HG03354 (cell line): ENCODE measurements at regions not wholly inside any gene's neighbourhood (a gene's known extent, or its start where the extent isn't known, plus 50 kb on each side); places are given as distances from the start of the nearest gene placed in this dataset.
"Not testable (repeated sequence)": the region's sequence is repeated elsewhere in the genome, so short reads cannot be mapped to it uniquely, and the experiment has no call there.

ENCODE experiments used
- ATAC-seq: cut with Tn5 transposase; IDR thresholded peaks from one replicate; pipeline ENCODE4 v1.9.1; 2021; ENCODE audit warnings: mild to moderate bottlenecking; ENCODE audit not compliant: unreplicated experiment, poor library complexity, severe bottlenecking

DNA sequence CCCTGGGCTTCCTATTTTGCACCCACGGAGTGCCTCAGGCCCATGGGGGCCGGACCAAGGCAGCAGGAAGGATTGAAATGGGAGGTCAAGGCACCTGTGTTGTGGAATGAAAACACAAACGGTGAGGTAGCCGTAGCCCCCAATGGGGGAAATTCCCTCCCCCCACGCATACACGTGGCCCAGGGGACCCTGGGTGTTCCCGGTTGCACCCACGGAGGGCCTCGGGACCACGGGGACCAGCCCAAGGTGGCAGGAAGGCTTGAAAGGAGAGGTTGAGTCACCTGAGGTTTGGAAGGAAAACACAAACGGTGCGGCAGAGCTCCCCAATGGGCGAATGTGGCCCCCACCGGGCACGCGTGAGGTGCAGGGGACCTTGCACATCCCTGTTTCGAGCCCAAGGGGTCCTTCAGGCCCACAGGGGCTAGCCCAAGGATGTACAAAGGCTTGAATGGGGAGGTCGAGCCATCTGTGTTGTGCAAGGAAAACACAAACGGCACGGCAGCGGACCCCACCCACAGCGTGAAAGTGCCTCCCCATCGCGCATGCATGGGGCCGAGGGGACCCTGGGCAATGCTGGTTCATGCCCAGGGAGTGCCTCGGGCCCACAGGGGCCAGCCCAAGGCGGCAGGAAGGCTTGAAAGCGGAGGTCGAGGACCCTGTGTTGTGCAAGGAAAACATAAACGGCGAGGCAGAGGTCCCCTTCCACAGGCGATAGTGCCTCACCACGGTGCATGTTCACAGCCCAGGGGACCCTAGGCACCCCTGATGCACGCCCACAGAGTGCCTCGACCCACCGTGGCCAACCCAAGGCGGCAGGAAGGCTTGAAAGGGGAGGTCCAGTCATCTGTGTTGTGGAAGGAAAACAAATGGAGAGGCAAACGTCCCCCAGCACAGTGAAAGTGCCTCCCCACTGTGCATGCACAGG is 376.7 kb downstream of the ALG10 start:
- no peak for ATAC-seq

DNA sequence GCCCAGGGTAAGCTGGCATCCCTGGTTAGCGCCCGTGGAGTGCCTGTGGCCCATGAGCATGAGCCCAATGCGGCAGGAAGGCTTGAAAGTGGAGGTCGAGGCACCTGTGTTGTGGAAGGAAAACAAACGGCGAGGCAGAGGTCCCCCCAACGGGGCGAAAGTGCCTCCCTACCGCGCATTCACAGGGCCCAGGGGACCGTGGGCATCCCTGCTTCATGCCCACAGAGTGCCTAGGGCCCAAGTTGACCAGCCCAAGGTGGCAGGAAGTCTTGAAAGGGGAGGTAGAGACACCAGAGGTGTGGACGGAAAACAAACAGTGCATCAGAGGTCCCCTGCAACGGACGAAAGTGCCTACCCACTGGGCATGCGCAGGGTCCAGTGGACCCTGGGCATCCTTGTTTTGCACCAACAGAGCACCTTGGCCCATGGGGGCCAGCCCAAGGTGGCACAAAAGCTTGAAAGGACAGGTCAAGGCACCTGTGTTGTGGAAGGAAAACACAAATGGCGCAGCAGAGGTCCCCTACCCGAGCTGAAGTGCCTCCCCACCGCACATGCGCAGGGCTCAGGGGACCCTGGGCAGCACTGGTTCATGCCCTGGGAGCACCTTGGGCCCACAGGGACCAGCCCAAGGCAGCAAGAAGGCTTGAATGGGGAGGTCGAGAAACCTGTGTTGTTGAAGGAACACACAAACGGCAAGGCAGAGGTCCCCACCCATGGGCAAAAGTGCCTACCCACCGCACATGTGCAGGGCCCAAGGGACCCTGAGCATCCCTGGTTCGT is 377.5 kb downstream of the ALG10 start:
- no peak for ATAC-seq

DNA sequence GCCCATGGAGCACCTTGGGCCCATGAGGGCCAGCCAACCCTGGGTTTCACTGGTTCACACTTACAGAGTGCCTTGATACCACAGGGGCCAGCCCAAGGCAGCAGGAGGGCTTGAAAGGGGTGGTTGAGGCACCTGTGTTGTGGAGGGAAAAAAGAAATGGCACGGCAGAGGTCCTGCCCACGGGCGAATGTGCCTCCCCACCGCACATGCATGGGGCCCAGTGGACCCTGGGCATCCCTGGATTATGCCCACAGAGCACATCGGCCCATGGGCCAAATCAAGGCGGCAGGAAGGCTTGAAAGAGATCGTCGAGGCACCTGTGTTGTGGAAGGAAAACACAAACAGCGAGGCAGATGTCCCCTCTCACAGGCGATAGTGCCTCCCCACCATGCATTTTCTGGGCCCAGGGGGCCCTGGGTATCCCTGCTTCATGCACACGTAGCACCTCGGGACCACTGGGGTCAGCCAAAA is 378.1 kb downstream of the ALG10 start:
- ATAC-seq, result no peak

DNA sequence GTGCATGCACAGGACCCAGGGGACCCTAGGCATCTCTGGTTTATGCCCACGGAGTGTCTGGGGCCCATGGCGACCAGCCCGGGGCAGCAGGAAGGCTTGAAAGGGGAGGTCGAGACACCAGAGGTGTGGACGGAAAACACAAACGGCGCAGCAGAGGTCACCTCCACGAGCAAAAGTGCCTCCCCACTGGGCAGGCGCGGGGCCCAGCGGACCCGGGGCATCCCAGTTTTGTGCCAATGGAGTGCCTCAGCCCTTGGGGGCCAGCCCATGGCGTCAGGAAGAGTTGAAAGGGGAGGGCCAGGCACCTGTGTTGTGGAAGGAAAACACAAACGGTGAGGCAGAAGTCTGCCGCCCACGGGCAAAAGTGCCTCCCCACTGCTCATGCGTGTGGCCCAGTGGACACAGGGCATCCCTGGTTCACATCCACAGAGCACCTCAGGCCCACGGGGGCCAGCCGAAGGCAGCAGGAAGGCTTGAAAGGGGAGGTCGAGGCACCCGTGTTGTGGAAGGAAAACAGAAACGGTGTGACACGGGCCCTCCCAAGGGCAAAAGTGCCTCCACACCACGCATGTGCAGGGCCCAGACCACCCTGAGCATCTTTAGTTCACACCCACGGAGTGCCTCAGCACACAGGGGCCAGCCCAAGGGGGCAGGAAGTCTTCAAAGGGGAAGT is 378.8 kb downstream of the ALG10 start:
- no peak for ATAC-seq

DNA sequence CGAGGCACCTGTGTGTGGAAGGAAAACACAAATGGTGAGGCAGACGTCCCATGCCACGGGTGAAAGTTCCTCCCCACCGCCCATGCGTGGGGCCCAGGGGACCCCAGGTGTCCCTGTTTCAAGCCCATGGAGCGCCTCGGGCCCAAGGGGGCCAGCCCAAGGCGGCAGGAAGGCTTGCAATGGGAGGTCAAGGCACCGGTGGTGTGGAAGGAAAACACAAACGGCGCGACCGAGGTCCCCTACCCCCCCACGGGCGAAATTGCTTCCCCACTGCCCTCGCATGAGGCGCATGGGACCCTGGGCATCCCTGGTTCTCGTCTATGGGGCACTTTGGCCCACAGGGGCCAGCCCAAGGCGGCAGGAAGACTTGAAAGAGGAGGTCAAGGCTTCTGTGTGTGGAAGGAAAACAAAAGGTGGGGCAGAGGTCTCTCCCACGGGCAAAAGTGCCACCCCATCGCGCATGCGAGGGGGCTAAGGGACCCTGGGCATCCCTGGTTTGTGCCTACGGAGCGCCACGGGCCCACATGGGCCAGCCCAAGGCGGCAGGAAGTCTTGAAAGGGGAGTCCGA is 379.4 kb downstream of the ALG10 start:
- ATAC-seq, result no peak

DNA sequence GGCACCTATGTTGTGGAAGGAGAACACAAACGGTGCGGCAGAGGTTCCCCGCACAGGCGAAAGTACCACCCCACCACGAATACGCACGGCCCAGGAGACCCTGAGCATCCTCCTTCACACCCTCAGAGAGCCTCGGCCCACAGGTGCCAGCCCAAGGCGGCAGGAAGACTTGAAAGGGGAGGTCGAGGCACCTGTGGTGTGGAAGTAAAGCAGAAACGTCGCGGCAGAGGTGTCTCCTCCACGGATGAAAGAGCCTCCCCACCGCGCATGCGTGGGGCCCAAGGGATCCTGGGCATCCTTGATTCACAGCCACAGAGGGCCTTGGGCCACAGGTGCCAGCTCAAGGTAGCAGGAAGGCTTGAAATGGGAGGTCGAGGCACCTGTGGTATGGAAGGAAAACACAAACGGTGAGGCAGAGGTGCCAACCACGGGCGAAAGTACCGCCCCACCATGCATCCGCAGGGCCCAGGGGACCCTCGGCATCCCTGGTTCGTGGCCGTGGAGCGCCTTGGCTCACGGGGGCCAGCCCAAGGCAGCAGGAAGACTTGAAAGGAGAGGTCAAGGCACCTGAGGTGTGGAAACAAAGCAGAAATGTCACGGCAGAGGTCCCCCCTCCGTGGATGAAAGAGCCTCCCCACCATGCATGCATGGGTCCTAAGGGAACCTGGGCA is 380.1 kb downstream of the ALG10 start:
- no peak for ATAC-seq

DNA sequence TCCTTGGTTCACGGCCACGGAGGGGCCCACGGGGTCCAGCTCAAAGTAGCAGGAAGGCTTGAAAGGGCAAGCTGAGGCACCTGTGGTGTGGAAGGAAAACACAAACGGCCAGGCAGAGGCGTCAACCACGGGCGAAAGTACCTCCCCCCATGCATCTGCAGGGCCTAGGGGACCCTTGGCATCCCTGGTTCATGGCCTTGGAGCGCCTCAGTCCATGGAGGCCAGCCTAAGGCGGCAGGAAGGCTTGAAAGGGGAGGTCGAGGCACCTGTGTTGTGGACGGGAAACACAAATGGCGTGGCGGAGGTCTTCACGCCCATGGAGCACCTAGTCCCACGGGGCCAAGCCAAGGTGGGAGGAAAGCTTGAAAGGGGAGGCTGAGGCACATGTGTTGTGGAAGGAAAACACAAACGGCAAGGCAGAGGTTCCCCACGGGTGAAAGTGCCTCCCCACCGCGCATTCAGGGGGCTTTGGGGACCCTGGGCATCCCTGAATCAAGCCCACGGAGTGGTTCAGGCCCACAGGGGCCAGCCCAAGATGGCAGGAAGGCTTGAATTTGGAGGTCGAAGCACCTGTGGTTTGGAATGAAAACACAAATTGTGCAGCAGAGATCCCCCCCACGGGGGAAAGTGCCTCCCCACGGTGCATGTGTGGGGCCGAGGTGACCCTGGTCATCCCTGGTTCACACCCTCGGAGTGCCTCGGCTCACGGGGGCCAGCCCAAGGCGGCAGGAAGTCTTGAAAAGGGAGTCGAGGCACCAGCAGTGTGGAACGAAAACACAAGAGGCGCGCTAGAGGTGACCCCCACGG is 380.8 kb downstream of the ALG10 start:
- no peak for ATAC-seq

DNA sequence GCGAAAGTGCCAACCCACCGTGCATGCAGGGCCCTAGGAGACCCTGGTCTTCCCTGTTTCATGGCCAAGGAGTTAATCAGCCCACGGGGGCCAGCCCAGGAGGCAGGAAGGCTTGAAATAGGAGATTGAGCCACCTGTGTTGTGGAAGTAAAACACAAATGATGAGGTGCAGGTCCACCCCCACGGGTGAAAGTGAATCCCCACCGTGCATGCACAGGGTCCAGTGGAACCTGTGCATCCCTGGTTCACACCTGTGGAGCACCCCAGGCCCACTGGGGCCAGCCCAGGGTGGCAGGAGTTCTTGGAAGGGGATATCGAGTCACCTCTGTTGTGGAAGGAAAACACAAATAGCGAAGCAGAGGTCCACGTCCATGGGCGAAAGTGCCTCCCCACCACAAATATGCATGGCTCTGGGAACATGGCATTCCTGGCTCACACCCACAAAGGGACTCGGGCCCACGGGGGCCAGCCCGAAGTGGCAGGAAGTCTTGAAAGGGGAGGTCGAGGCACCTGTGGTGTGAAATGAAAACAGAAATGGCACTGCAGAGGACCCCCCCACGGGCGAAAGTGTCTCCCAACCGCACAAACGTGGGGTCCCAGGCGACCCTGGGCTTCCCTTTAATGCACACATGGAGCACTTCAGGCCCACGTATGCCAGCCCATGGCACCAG is 381.5 kb downstream of the ALG10 start:
- no peak for ATAC-seq

DNA sequence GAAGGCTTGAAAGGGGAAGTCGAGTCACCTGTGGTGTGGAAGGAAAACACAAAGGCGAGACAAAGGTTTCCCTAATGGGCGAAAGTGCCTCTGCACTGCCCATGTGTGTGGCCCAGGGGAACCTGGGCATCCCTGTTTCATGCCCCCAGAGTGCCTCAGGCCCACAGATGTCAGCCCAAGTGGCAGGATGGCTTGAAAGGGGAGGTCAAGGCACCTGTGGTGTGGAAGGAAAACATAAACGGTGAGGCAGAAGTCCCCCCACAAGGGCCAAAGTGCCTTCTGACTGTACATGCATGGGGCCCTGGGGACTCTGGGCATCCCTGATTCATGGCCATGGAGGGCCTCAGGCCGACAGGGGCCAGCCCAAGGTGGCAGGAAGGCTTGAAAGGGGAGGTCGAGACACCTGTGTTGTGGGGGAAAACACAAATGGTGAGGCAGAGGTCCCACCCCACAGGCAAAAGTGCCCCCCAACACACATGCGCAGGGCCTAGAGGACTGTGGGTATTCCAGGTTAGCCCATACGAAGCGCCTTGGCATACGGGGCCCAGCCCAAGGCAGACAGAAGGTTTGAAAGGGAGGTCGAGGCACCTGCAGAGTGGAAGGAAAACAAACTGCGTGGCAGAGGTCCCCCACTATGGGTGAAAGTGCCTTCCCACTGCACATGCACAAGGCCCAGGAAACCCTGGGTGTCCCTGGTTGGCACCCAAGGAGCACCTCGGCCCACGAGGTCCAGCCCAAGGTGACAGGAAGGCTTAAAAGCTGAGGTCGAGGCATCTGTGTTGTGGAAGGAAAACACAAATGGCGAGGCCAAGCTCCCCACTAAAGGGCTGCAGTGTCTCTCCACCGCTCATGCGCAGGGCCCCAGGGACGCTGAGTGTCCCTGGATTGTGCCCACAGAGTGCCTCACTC is 382.3 kb downstream of the ALG10 start:
- ATAC-seq, result no peak

DNA sequence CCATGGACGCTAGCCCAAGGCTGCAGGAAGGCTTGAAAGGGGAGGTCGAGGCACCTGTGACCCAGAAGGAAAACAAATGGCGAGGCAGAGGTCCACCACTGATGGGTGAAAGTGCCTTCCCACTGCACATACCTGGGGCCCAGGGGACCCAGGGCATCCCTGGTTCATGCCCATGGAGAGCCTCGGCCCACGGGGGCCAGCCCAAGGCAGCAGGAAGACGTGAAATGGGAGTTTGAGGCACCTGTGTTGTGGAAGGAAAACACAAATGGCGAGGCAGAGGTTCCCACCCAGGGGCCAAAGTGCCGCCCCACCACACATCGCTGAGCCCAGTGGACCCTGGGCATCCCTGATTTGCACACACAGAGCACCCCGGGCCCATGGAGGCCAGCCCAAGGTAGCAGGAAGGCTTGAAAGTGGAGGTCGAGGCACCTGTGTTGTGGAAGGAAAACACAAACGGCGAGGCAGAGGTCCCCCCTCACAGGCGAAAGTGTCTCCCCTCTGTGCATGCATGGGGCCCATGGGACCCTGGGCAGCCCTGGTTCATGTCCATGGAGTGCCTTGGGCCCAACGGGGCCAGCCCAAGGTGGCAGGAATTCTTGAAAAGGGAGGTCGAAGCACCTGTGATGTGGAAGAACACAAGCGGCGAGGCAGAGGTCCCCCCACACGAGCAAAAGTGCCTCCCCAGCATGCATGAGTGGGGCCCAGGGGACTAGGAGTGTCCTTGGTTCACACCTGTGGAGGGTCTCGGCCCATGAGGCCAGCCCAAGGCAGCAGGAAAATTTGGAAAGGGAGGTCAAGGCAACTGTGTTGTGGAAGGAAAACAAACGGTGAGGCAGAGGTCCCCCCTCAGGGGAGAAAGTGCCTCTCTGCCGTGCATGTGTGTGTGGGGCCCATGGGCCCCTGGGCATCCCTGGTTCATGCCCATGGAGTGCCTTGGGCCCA is 383.3 kb downstream of the ALG10 start:
- no peak for ATAC-seq

DNA sequence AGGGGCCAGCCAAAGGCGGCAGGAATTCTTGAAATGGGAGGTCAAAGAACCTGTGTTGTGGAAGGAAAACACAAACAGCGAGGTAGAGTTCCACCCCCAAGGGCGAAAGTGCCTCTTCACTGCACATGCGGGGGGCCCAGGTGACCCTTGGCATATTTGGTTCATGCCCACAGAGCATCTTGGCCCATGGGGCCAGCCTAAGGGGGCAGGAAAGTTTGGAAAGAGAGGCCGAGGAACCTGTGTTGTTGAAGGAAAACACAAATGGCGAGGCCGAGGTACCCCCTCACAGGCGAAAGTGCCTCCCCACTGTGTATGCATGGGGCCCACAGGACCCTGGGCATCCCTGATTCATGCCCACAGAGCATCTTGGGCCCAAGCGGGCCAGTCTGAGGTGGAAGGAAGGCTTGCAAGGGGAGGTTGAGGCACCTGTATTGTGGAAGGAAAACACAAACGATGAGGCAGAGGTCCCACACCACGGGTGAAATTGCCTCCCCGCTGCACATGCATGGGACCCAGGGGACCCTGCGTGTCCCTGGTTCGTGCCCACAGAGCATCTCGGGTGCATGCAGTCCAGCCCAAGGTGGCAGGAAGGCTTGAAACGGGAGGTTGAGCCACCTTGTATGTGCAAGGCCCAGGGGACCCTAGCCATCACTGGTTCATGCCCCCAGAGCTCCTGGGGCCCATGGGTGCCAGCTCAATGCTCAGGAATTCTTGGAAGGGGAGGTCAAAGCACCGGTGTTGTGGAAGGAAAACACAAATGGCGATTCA is 384.1 kb downstream of the ALG10 start:
- ATAC-seq, result no peak

DNA sequence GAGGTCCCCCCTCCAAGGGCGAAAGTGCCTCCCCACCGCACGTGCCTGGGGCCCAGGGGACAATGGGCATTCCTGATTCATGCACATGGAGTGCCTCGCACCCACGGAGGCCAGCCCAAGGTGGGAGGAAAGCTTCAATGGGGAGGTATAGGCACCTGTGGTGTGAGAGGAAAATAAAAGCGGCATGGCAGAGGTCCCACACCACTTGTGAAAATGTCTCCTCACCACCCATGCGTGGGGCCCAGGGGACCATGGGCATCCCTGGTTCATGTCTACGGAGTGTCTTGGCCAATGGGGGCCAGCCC is 384.7 kb downstream of the ALG10 start:
- no peak for ATAC-seq

DNA sequence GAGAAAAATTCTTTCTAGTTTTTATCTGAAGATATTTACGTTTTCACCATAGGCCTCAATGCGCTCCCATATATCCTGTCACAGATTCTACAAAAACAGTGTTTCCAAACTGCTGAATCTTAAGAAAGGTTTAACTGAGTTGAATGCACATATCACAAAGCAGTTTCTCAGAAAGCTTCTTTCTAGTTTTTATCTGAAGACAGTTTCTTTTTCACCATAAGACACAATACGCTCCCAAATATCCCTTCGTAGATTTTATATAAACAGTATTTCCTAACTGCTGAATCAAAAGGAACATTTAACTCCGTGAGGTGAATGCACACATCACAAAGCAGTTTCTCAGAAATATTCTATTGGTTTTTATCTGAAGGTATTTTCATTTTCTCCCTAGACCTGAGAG is 385.5 kb downstream of the ALG10 start:
- no peak for ATAC-seq

DNA sequence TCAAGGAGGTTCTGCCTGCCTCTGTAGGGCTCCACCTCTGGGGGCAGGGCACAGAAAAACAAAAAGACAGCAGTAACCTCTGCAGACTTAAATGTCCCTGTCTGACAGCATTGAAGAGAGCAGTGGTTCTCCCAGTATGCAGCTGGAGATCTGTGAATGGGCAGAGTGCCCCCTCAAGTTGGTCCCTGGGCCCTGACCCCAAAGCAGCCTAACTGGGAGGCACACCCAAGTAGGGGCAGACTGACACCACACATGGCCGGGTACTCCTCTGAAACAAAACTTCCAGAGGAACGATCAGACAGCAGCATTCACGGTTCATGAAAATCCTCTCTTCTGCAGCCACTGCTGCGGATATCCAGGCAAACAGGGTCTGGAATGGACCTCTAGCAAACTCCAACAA is 409.2 kb downstream of the ALG10 start:
- ATAC-seq, result not testable (repeated sequence)
